ENCODE measurements at regions not wholly inside any gene's neighbourhood (a gene's known extent, or its start where the extent isn't known, plus 50 kb on each side); places are given as distances from the start of the nearest gene placed in this dataset.

GRCh38 chr13:91297503-91297902, 50.0 kb upstream of the MIR17HG start:
- Histone ChIP-seq H3K4me1 (ENCODE audit: control insufficient read depth, insufficient read depth, low read length) (no peaks in the 10 kb centered on the region), H2AK5ac (ENCODE audit: low read depth, low read length) (no peak overlapping the region), H3K27ac (ENCODE audit: insufficient read depth, low read length) (no peak overlapping the region), H3K27me3 (ENCODE audit: control insufficient read depth, insufficient read depth, low read length) (no peaks in the 10 kb centered on the region), H4K91ac (ENCODE audit: insufficient read depth, low read depth, low read length) (no peak overlapping the region), H2BK20ac (ENCODE audit: low read depth, low read length) (no peak overlapping the region), H3K56ac (ENCODE audit: extremely low read depth, insufficient read depth, low read length) (no peak overlapping the region), H3K4me3 (ENCODE audit: insufficient read depth, low read depth, low read length) (no peak overlapping the region), H4K8ac (ENCODE audit: low read depth in 2 of 2, low read length in 2 of 2) (no peak overlapping the region), H3K9me3 (ENCODE audit: control insufficient read depth, insufficient read depth, low read length) (no peaks in the 10 kb centered on the region), H3K4me2 (ENCODE audit: low read depth, low read length) (no peak overlapping the region), H2BK120ac (ENCODE audit: low read depth, low read length) (no peak overlapping the region), H3K18ac (ENCODE audit: low read depth, low read length) (no peak overlapping the region), H3K14ac (replicated peaks; ENCODE audit: low read depth, low read length) (no peak overlapping the region), H4K20me1 (ENCODE audit: insufficient read depth, low read length) (no peaks in the 10 kb centered on the region), H3K4ac (ENCODE audit: low read depth, low read length) (no peak overlapping the region), H4K5ac (ENCODE audit: low read depth, low read length) (no peak overlapping the region), H2AFZ (replicated peaks; ENCODE audit: low read length, poor library complexity) (no peak overlapping the region), H3K79me1 (ENCODE audit: low read depth in 1 of 2, low read length in 2 of 2) (no peaks in the 10 kb centered on the region), H3K9me1 (ENCODE audit: insufficient read depth, low read length) (no peaks in the 10 kb centered on the region), H3K9ac (ENCODE audit: low read depth, low read length) (no peak overlapping the region), H3K23ac (ENCODE audit: low read depth, low read length) (no peak overlapping the region), H2BK15ac (ENCODE audit: low read depth, low read length) (no peak overlapping the region), H2BK5ac (ENCODE audit: low read depth, low read length, poor library complexity, severe bottlenecking) (no peak overlapping the region), H3K36me3 (ENCODE audit: control insufficient read depth, insufficient read depth, low read length) (no peaks in the 10 kb centered on the region), H2AK9ac (replicated peaks; ENCODE audit: low read depth, low read length, poor library complexity) (no peak overlapping the region)
- WGBS, 2 experiments (ENCODE audit: extremely low coverage in 2 of 2, insufficient read length in 1 of 2): no CpG with 5 or more reads among the region's 2 CpGs
- no TSS peak for BruUV-seq (replicated peaks)
- DNase-seq (no peak), ATAC-seq (ENCODE audit: low read depth) (no peak)
- dilution Hi-C loops (cut with HindIII; ENCODE audit: low sequenced_read_pairs, unreplicated experiment) (no loop called here), in situ Hi-C loops (cut with MboI; ENCODE audit: low sequenced_read_pairs) (no loop called here), intact Hi-C loops (cut with micrococcal nuclease) (no loop called here)
- TF ChIP-seq SMC3 (IDR thresholded peaks at IDR 0.05; ENCODE audit: low read depth, low read length): no peak
- no peak for TF ChIP-seq POLR2A (IDR thresholded peaks at IDR 0.05; ENCODE audit: low read depth, low read length)
- no peak for TF ChIP-seq MXI1 (IDR thresholded peaks at IDR 0.05; ENCODE audit: borderline replicate concordance, low read depth, low read length)
- no peak for TF ChIP-seq CEBPB (IDR thresholded peaks at IDR 0.05; ENCODE audit: low read depth, low read length)
- TF ChIP-seq RAD21 (IDR thresholded peaks at IDR 0.05; ENCODE audit: low read length): no peak
- TF ChIP-seq CHD1 (IDR thresholded peaks at IDR 0.05; ENCODE audit: low read depth, low read length): no peak
- no peak for TF ChIP-seq ELK1 (IDR thresholded peaks at IDR 0.05; ENCODE audit: borderline replicate concordance, low read depth, low read length)
- TF ChIP-seq FOS (IDR thresholded peaks at IDR 0.05; ENCODE audit: low read depth, low read length): no peak
- TF ChIP-seq USF2 (IDR thresholded peaks at IDR 0.05; ENCODE audit: low read depth, low read length): no peak
- no peak for TF ChIP-seq RCOR1 (IDR thresholded peaks at IDR 0.05; ENCODE audit: insufficient replicate concordance, low read length)
- no peak for TF ChIP-seq BHLHE40 (IDR thresholded peaks at IDR 0.05; ENCODE audit: low read depth, low read length)
- TF ChIP-seq CTCF (conservative IDR thresholded peaks at IDR 0.05; ENCODE audit: low read depth, low read length): no peak
- TF ChIP-seq NFE2L2 (IDR thresholded peaks at IDR 0.05; ENCODE audit: low read depth, low read length): no peak
- no peak for TF ChIP-seq MAZ (IDR thresholded peaks at IDR 0.05; ENCODE audit: borderline replicate concordance, low read depth, low read length)
- TF ChIP-seq RFX5 (IDR thresholded peaks at IDR 0.05; ENCODE audit: low read depth, low read length): no peak
- no peak for TF ChIP-seq MAFK (IDR thresholded peaks at IDR 0.05; ENCODE audit: low read depth, low read length)
- ChIA-PET CTCF (no interaction called here), POLR2A (ENCODE audit: unreplicated experiment) (no interaction called here)

Data from IMR-90 (cell line).